OCI-LY7 (cell line): ENCODE measurements at regions not wholly inside any gene's neighbourhood (a gene's known extent, or its start where the extent isn't known, plus 50 kb on each side); places are given as distances from the start of the nearest gene placed in this dataset.

Experiments used
- BruUV-seq: library from RNA; stranded (reverse); fragments of 400-500 nt; replicated peaks from 2 replicates; lab custom pipeline; 2021; lab: Mats Ljungman, UMichigan
- CTCF ChIA-PET: fragments of 300-600 bp; sonication (Branson Sonifier 250); formaldehyde crosslinking; loops from one replicate; lab custom pipeline; 2022; ENCODE audit warnings: antibody characterized with exemption; ENCODE audit not compliant: unreplicated experiment; lab: Charles Lee
- POLR2A ChIA-PET: fragments of 300-600 bp; sonication (Branson Sonifier 250); formaldehyde crosslinking; loops from one replicate; lab custom pipeline; 2022; ENCODE audit warnings: antibody characterized with exemption; lab: Charles Lee
- DNase-seq: peaks from one replicate; pipeline ENCODE4 v3.0.0-alpha.2; 2015; ENCODE audit warnings: low spot score
- H2AFZ ChIP-seq: fragments of 200-600 bp; sonication (generic), shearing (Covaris generic); 2 replicates; pipeline ENCODE4 v1.6.1; 2014; ENCODE audit warnings: mild to moderate bottlenecking, antibody characterized with exemption, low read length, moderate library complexity
- H3K27ac ChIP-seq: fragments of 200-600 bp; sonication (generic); 2 replicates; pipeline ENCODE4 v1.5.1; 2014; ENCODE audit warnings: mixed run types, low read depth, mild to moderate bottlenecking, moderate library complexity, low read length, inconsistent platforms; ENCODE audit not compliant: poor library complexity, severe bottlenecking
- H3K36me3 ChIP-seq: fragments of 200-600 bp; sonication (generic); 2 replicates; pipeline ENCODE4 v1.6.1; 2014; ENCODE audit warnings: mild to moderate bottlenecking, antibody characterized with exemption, low read length, moderate library complexity, mixed read lengths; ENCODE audit not compliant: insufficient read depth
- H3K4me1 ChIP-seq: fragments of 200-600 bp; sonication (generic); 2 replicates; pipeline ENCODE4 v1.5.1; 2014; ENCODE audit warnings: mild to moderate bottlenecking, low read length; ENCODE audit not compliant: insufficient read depth, poor library complexity, severe bottlenecking
- H3K4me2 ChIP-seq: fragments of 200-600 bp; sonication (generic); 2 replicates; pipeline ENCODE4 v1.6.1; 2014; ENCODE audit warnings: mild to moderate bottlenecking, low read length
- H3K4me3 ChIP-seq: fragments of 200-600 bp; sonication (generic); 2 replicates; pipeline ENCODE4 v1.5.1; 2014; ENCODE audit warnings: mild to moderate bottlenecking, low read depth, low read length; ENCODE audit not compliant: poor library complexity, severe bottlenecking
- H3K79me2 ChIP-seq: fragments of 200-600 bp; sonication (generic); 2 replicates; pipeline ENCODE4 v1.6.1; 2016; ENCODE audit warnings: low read depth, mild to moderate bottlenecking, low read length, moderate library complexity, mixed read lengths; ENCODE audit not compliant: insufficient read depth
- H3K9me2 ChIP-seq: fragments of 200-600 bp; sonication (generic); 2 replicates; pipeline ENCODE4 v1.6.1; 2016; ENCODE audit warnings: mild to moderate bottlenecking, low read length, mixed read lengths; ENCODE audit not compliant: insufficient read depth
- H3K9me3 ChIP-seq: fragments of 200-600 bp; sonication (generic); 2 replicates; pipeline ENCODE4 v1.6.1; 2014; ENCODE audit warnings: mild to moderate bottlenecking, mixed run types, low read length, mixed read lengths
- H4K20me1 ChIP-seq: fragments of 200-600 bp; sonication (generic); 2 replicates; pipeline ENCODE4 v1.6.1; 2014; ENCODE audit warnings: mild to moderate bottlenecking, antibody characterized with exemption, low read length, moderate library complexity, mixed read lengths; ENCODE audit not compliant: insufficient read depth
- EZH2phosphoT487 ChIP-seq: fragments of 200-600 bp; sonication (generic); IDR thresholded peaks from 2 replicates; pipeline ENCODE4 v1.6.1; 2018; ENCODE audit warnings: low read depth, borderline replicate concordance, mild to moderate bottlenecking, mixed run types, antibody characterized with exemption, low read length, moderate library complexity, mixed read lengths
- intact Hi-C: fragments of 100-400 bp; cut with micrococcal nuclease; formaldehyde crosslinking; loops from one replicate; pipeline ENCODE4 v1.10.0; 2022; ENCODE audit not compliant: unreplicated experiment
- TF ChIP-seq, protein P1 (sequence below): fragments of 200-600 bp; sonication (generic); conservative IDR thresholded peaks from 2 replicates; pipeline ENCODE4 v1.5.1; 2014; ENCODE audit warnings: mild to moderate bottlenecking, antibody characterized with exemption, low read length, moderate library complexity, mixed read lengths

DNA sequence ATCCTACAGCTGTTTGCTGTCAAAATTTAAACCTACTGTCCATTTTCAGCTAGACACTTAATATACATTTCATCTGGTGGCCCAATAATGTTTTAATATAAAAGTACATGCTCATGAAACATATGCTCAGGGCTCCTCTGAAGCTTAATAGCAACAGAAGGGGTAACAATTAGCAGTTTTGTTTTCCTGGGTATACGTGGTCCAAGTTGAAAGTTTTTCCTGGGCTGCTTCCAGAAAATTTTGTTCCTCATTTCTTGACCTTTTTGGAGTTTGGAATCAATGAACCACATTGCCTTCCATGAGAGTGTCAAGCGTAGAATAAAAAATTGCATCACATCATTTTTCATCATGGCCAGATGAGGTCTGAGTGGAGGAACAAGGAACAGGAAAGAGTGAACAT, 537.3 kb upstream of the MGMT start:
- intact Hi-C loops, result no loop called here
- no peak for DNase-seq
- TF ChIP-seq, protein P1, sequence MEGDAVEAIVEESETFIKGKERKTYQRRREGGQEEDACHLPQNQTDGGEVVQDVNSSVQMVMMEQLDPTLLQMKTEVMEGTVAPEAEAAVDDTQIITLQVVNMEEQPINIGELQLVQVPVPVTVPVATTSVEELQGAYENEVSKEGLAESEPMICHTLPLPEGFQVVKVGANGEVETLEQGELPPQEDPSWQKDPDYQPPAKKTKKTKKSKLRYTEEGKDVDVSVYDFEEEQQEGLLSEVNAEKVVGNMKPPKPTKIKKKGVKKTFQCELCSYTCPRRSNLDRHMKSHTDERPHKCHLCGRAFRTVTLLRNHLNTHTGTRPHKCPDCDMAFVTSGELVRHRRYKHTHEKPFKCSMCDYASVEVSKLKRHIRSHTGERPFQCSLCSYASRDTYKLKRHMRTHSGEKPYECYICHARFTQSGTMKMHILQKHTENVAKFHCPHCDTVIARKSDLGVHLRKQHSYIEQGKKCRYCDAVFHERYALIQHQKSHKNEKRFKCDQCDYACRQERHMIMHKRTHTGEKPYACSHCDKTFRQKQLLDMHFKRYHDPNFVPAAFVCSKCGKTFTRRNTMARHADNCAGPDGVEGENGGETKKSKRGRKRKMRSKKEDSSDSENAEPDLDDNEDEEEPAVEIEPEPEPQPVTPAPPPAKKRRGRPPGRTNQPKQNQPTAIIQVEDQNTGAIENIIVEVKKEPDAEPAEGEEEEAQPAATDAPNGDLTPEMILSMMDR, result no peak
- TF ChIP-seq EZH2phosphoT487, result no peak
- Histone ChIP-seq H3K9me3 (no peaks in the 10 kb centered on the region), H3K4me2 (no peak overlapping the region), H3K4me3 (no peak overlapping the region), H4K20me1 (no peaks in the 10 kb centered on the region), H3K4me1 (no peaks in the 10 kb centered on the region), H2AFZ (no peak overlapping the region), H3K9me2 (no peaks in the 10 kb centered on the region), H3K79me2 (no peaks in the 10 kb centered on the region), H3K36me3 (no peaks in the 10 kb centered on the region), H3K27ac (no peak overlapping the region)
- POLR2A ChIA-PET, result interaction anchor here (0.8 kb wide), 1 partner anchor 25 kb away, joined by 3 read pairs; no protein-coding TSS in a partner anchor
- CTCF ChIA-PET, result no interaction called here
- BruUV-seq, result no TSS peak

DNA sequence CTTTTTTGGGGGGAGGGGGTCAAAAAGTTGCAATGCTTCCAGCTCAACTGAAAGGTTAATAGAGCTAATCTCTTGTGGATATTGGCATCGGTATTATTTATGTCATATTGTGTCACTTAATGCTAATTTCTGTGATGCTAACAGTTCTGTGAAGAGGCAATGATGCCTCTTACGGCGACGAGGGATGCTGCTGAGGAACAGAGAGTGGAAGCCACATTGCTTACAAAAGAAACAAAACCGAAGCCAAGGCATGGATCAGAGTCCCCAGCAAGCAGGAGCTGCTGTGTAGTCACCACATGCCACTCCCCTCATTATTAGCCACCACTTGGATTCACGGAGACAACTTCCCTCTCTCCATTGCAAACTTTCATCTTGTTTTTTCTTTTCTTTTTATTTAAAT, 536.5 kb upstream of the MGMT start:
- DNase-seq, result no peak
- H3K9me3 ChIP-seq, result no peaks in the 10 kb centered on the region
- no TSS peak for BruUV-seq
- H3K36me3 ChIP-seq, result no peaks in the 10 kb centered on the region
- no peak overlapping the region for H3K4me3 ChIP-seq
- no peaks in the 10 kb centered on the region for H3K79me2 ChIP-seq
- no peak overlapping the region for H3K27ac ChIP-seq
- TF ChIP-seq, protein P1, result no peak
- no peak for TF ChIP-seq EZH2phosphoT487
- ChIA-PET POLR2A (no interaction called here), CTCF (no interaction called here)
- H4K20me1 ChIP-seq, result no peaks in the 10 kb centered on the region
- H2AFZ ChIP-seq, result no peak overlapping the region
- no peak overlapping the region for H3K4me2 ChIP-seq
- no peaks in the 10 kb centered on the region for H3K9me2 ChIP-seq
- intact Hi-C loops, result no loop called here
- H3K4me1 ChIP-seq, result no peaks in the 10 kb centered on the region

GRCh38 chr10:128932071-128932820, 534.8 kb upstream of the MGMT start:
- H3K4me3 ChIP-seq, result no peak overlapping the region
- no peaks in the 10 kb centered on the region for H3K4me1 ChIP-seq
- H4K20me1 ChIP-seq, result no peaks in the 10 kb centered on the region
- no peaks in the 10 kb centered on the region for H3K79me2 ChIP-seq
- no peak for DNase-seq
- H3K9me2 ChIP-seq, result no peaks in the 10 kb centered on the region
- intact Hi-C loops, result no loop called here
- TF ChIP-seq EZH2phosphoT487, result no peak
- TF ChIP-seq, protein P1, result no peak
- POLR2A ChIA-PET, result no interaction called here
- H2AFZ ChIP-seq, result no peak overlapping the region
- H3K9me3 ChIP-seq, result no peaks in the 10 kb centered on the region
- H3K27ac ChIP-seq, result no peak overlapping the region
- no TSS peak for BruUV-seq
- CTCF ChIA-PET, result no interaction called here
- H3K36me3 ChIP-seq, result no peaks in the 10 kb centered on the region
- no peak overlapping the region for H3K4me2 ChIP-seq
